GM12878 (cell line): ENCODE measurements at regions not wholly inside any gene's neighbourhood (a gene's known extent, or its start where the extent isn't known, plus 50 kb on each side); places are given as distances from the start of the nearest gene placed in this dataset.

Source experiments
- GABPA ChIP-seq: IDR thresholded peaks from 2 replicates; pipeline ENCODE4 v1.6.1; 2014; ENCODE audit warnings: antibody characterized with exemption, low read depth, mild to moderate bottlenecking, inconsistent platforms
- LARP7 ChIP-seq: fragments of 450-650 bp; IDR thresholded peaks from 2 replicates; pipeline ENCODE4 v1.6.1; 2017; ENCODE audit warnings: mild to moderate bottlenecking
- POLR2A ChIP-seq: IDR thresholded peaks from 2 replicates; pipeline ENCODE4 v1.6.1; 2011; ENCODE audit warnings: low read depth, mild to moderate bottlenecking, low read length
- SMC3 ChIP-seq: IDR thresholded peaks from 2 replicates; pipeline ENCODE4 v1.6.1; 2011; ENCODE audit warnings: low read length, improper control_type of control experiment, borderline replicate concordance

GRCh38 chr10:63773962-63774361 is 252.8 kb downstream of the REEP3 start:
- TF ChIP-seq LARP7: no peak
- no peak for TF ChIP-seq SMC3
- TF ChIP-seq POLR2A: no peak
- no peak for TF ChIP-seq GABPA
